ENCODE measurements at regions not wholly inside any gene's neighbourhood (a gene's known extent, or its start where the extent isn't known, plus 50 kb on each side); places are given as distances from the start of the nearest gene placed in this dataset.

- dilution Hi-C loops (cut with MboI; ENCODE audit: extremely low pct_ligation_motif_present, low sequenced_read_pairs) = no loop called here
- DNase-seq (ENCODE audit: low read depth, low spot score) (no peak), FAIRE-seq (no peak)
- peaks cover 5% of the 10 kb centered on the region for H3K4me1 ChIP-seq (ENCODE audit: control insufficient read depth, extremely low read depth, insufficient read depth, low read length)
- H3K79me2 ChIP-seq (ENCODE audit: control insufficient read depth, insufficient read depth, low read length) = no peaks in the 10 kb centered on the region
- H3K4me2 ChIP-seq (ENCODE audit: insufficient read depth, low read length) = no peak overlapping the region
- no peaks in the 10 kb centered on the region for H3K27me3 ChIP-seq (ENCODE audit: control insufficient read depth in 2 of 2, insufficient read depth in 2 of 2, low read length in 2 of 2)
- POLR2A ChIA-PET = interaction anchor here (0.7 kb wide), 1 partner anchor 1281 kb away, joined by 7 read pairs; no protein-coding TSS in a partner anchor
- CTCF ChIA-PET = interaction anchor here (0.7 to 1.2 kb wide), 6 partner anchors 9 to 1384 kb away, joined by 3 to 4 read pairs (median 4); no protein-coding TSS in a partner anchor
- TF ChIP-seq POLR2AphosphoS5 (IDR thresholded peaks at IDR 0.05; ENCODE audit: insufficient read depth, low read depth, low read length) (no peak), EZH2 (IDR thresholded peaks at IDR 0.05; ENCODE audit: borderline replicate concordance, low read depth, low read length, severe bottlenecking) (no peak), POLR2A (IDR thresholded peaks at IDR 0.05; ENCODE audit: low read depth, low read length) (no peak), MYC (IDR thresholded peaks at IDR 0.05; ENCODE audit: low read depth, low read length) (no peak), GATA2 (IDR thresholded peaks at IDR 0.05; ENCODE audit: insufficient read depth, insufficient read length, low read depth, low read length) (no peak), CTCF (IDR thresholded peaks at IDR 0.05; ENCODE audit: extremely low read depth in 1 of 2, insufficient read depth in 1 of 2, low read depth in 1 of 2, low read length in 2 of 2) (no peak), FOS (IDR thresholded peaks at IDR 0.05; ENCODE audit: borderline replicate concordance, insufficient read depth, low read length) (no peak)
- TF ChIP-seq, protein P1, sequence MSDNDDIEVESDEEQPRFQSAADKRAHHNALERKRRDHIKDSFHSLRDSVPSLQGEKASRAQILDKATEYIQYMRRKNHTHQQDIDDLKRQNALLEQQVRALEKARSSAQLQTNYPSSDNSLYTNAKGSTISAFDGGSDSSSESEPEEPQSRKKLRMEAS (IDR thresholded peaks at IDR 0.05; ENCODE audit: insufficient read depth, insufficient read length) = no peak
- no peaks in the 10 kb centered on the region for H3K9me1 ChIP-seq (replicated peaks; ENCODE audit: control insufficient read depth, extremely low read depth, insufficient read depth, low read length)
- no peak overlapping the region for H2AFZ ChIP-seq (ENCODE audit: low read depth, low read length)
- no peak overlapping the region for H3K9ac ChIP-seq (replicated peaks; ENCODE audit: extremely low read depth, insufficient read depth, low read length)
- H3K27ac ChIP-seq (ENCODE audit: insufficient read depth, low read depth, low read length) = no peak overlapping the region
- no peaks in the 10 kb centered on the region for H3K36me3 ChIP-seq (ENCODE audit: control insufficient read depth in 2 of 2, extremely low read depth in 1 of 2, insufficient read depth in 2 of 2, low read length in 2 of 2)
- H4K20me1 ChIP-seq (replicated peaks; ENCODE audit: control insufficient read depth, extremely low read depth, insufficient read depth, low read length) = no peaks in the 10 kb centered on the region
- H3K4me3 ChIP-seq (replicated peaks in 1 of 3; ENCODE audit: insufficient read depth in 1 of 3, low read depth in 1 of 3, low read length in 3 of 3) = no peak overlapping the region
- H3K9me3 ChIP-seq (replicated peaks; ENCODE audit: control insufficient read depth, insufficient read depth, low read length) = no peaks in the 10 kb centered on the region
- BruUV-seq (replicated peaks) = no TSS peak
- intact Hi-C loops (cut with micrococcal nuclease) = no loop called here
Observed at GRCh38 chr9:14418301-14418940, 104.5 kb upstream of the NFIB start.
